Astrocyte (in vitro differentiated cells and primary cell): ENCODE measurements at regions not wholly inside any gene's neighbourhood (a gene's known extent, or its start where the extent isn't known, plus 50 kb on each side); places are given as distances from the start of the nearest gene placed in this dataset.

Source experiments
- DNase-seq: peaks from one replicate; pipeline ENCODE4 v3.0.0-alpha.2; 2010; ENCODE audit warnings: low read depth
- FAIRE-seq: peaks from 2 replicates; lab custom pipeline; 2011; peaks lifted over from hg19 to GRCh38; lab: Jason Lieb, UNC
- H2AFZ ChIP-seq: 2 replicates; pipeline ENCODE4 v1.6.0; 2012; ENCODE audit warnings: low read depth, low read length, inconsistent platforms
- H3K27ac ChIP-seq: 2 replicates; pipeline ENCODE4 v1.5.1; 2011; ENCODE audit warnings: low read depth, low read length, inconsistent platforms
- H3K27me3 ChIP-seq: 2 replicates; pipeline ENCODE4 v1.6.0; 2011; ENCODE audit warnings: low read length, inconsistent platforms; ENCODE audit not compliant: insufficient read depth
- H3K36me3 ChIP-seq: 2 replicates; pipeline ENCODE4 v1.5.1; 2011; ENCODE audit warnings: low read length, inconsistent platforms; ENCODE audit not compliant: insufficient read depth
- H3K4me1 ChIP-seq: 2 replicates; pipeline ENCODE4 v1.5.1; 2011; ENCODE audit warnings: low read length, inconsistent platforms; ENCODE audit not compliant: insufficient read depth
- H3K4me2 ChIP-seq: 2 replicates; pipeline ENCODE4 v1.6.0; 2012; ENCODE audit warnings: low read length, inconsistent platforms
- H3K4me3 ChIP-seq: 2 replicates; pipeline ENCODE4 v1.5.1; 2011; ENCODE audit warnings: low read depth, mild to moderate bottlenecking, low read length, inconsistent platforms; ENCODE audit not compliant: insufficient read depth
- H3K79me2 ChIP-seq: 2 replicates; pipeline ENCODE4 v1.6.0; 2012; ENCODE audit warnings: mild to moderate bottlenecking, low read length, inconsistent platforms; ENCODE audit not compliant: insufficient read depth
- H3K9ac ChIP-seq: 2 replicates; pipeline ENCODE4 v1.6.0; 2012; ENCODE audit warnings: mild to moderate bottlenecking, low read length, inconsistent platforms
- H3K9me3 ChIP-seq: 2 replicates; pipeline ENCODE4 v1.5.1; 2012; ENCODE audit warnings: low read depth, mild to moderate bottlenecking, low read length, inconsistent platforms; ENCODE audit not compliant: insufficient read depth
- H4K20me1 ChIP-seq: 2 replicates; pipeline ENCODE4 v1.6.0; 2012; ENCODE audit warnings: low read length, inconsistent platforms; ENCODE audit not compliant: insufficient read depth
- H3K27ac Mint-ChIP-seq: one replicate; pipeline ENCODE4 v1.8.0; 2021; ENCODE audit warnings: mild to moderate bottlenecking, mixed read lengths; ENCODE audit not compliant: unreplicated experiment
- H3K27me3 Mint-ChIP-seq: one replicate; pipeline ENCODE4 v1.8.0; 2021; ENCODE audit warnings: low read depth, mixed read lengths; ENCODE audit not compliant: unreplicated experiment
- H3K36me3 Mint-ChIP-seq: one replicate; pipeline ENCODE4 v1.8.0; 2021; ENCODE audit warnings: low read depth, mixed read lengths; ENCODE audit not compliant: unreplicated experiment
- H3K4me1 Mint-ChIP-seq: one replicate; pipeline ENCODE4 v1.8.0; 2021; ENCODE audit warnings: low read depth, mixed read lengths; ENCODE audit not compliant: unreplicated experiment
- H3K4me3 Mint-ChIP-seq: one replicate; pipeline ENCODE4 v1.8.0; 2021; ENCODE audit warnings: mild to moderate bottlenecking, moderate library complexity, mixed read lengths; ENCODE audit not compliant: unreplicated experiment
- H3K9me3 Mint-ChIP-seq: one replicate; pipeline ENCODE4 v1.8.0; 2021; ENCODE audit warnings: mild to moderate bottlenecking, mixed read lengths; ENCODE audit not compliant: unreplicated experiment
- CTCF ChIP-seq: IDR thresholded peaks from 2 replicates; pipeline ENCODE4 v1.5.1; 2011; ENCODE audit warnings: low read depth, mild to moderate bottlenecking, inconsistent platforms, low read length, moderate library complexity; ENCODE audit not compliant: insufficient read depth
- EZH2 ChIP-seq: IDR thresholded peaks from 2 replicates; pipeline ENCODE4 v1.6.1; 2012; ENCODE audit warnings: mild to moderate bottlenecking, low read length, inconsistent platforms; ENCODE audit not compliant: insufficient read depth

- Mint-ChIP-seq H3K4me1 (no peaks in the 10 kb centered on the region), H3K36me3 (no peaks in the 10 kb centered on the region), H3K27me3 (no peaks in the 10 kb centered on the region), H3K27ac (no peak overlapping the region), H3K4me3 (no peak overlapping the region), H3K9me3 (no peaks in the 10 kb centered on the region)
- Histone ChIP-seq H3K36me3 (no peaks in the 10 kb centered on the region), H3K27me3 (no peaks in the 10 kb centered on the region), H3K9ac (no peak overlapping the region), H3K4me1 (no peaks in the 10 kb centered on the region), H3K79me2 (no peaks in the 10 kb centered on the region), H3K4me2 (no peak overlapping the region), H3K27ac (no peak overlapping the region), H3K4me3 (no peak overlapping the region), H2AFZ (no peak overlapping the region), H4K20me1 (no peaks in the 10 kb centered on the region), H3K9me3 (no peaks in the 10 kb centered on the region)
- DNase-seq (no peak), FAIRE-seq (no peak)
- TF ChIP-seq EZH2 (no peak), CTCF (no peak)
Observed at GRCh38 chr11:90908074-90908473, 685.2 kb upstream of the CHORDC1 start.

GRCh38 chr11:90895850-90896249 is 673.0 kb upstream of the CHORDC1 start:
- no peaks in the 10 kb centered on the region for H3K4me1 ChIP-seq
- Mint-ChIP-seq H3K9me3 (peaks cover 3% of the 10 kb centered on the region), H3K27ac (no peak overlapping the region), H3K4me3 (no peak overlapping the region), H3K4me1 (no peaks in the 10 kb centered on the region), H3K27me3 (no peaks in the 10 kb centered on the region), H3K36me3 (no peaks in the 10 kb centered on the region)
- H3K27ac ChIP-seq, result no peak overlapping the region
- no peaks in the 10 kb centered on the region for H3K36me3 ChIP-seq
- H4K20me1 ChIP-seq, result no peaks in the 10 kb centered on the region
- no peak overlapping the region for H3K9ac ChIP-seq
- no peak for FAIRE-seq
- H3K9me3 ChIP-seq, result no peaks in the 10 kb centered on the region
- H3K4me3 ChIP-seq, result no peak overlapping the region
- H3K27me3 ChIP-seq, result no peaks in the 10 kb centered on the region
- H3K79me2 ChIP-seq, result no peaks in the 10 kb centered on the region
- H2AFZ ChIP-seq, result no peak overlapping the region
- TF ChIP-seq EZH2 (no peak), CTCF (no peak)
- no peak for DNase-seq
- H3K4me2 ChIP-seq, result no peak overlapping the region

- no peak overlapping the region for H3K4me3 Mint-ChIP-seq
- H3K36me3 Mint-ChIP-seq, result no peaks in the 10 kb centered on the region
- no peaks in the 10 kb centered on the region for H3K4me1 Mint-ChIP-seq
- DNase-seq, result no peak
- Histone ChIP-seq H3K27me3 (no peaks in the 10 kb centered on the region), H3K36me3 (no peaks in the 10 kb centered on the region), H2AFZ (no peak overlapping the region), H3K9ac (no peak overlapping the region), H3K79me2 (no peaks in the 10 kb centered on the region), H3K9me3 (no peaks in the 10 kb centered on the region), H3K4me3 (no peak overlapping the region), H3K4me1 (no peaks in the 10 kb centered on the region), H3K27ac (no peak overlapping the region), H4K20me1 (no peaks in the 10 kb centered on the region), H3K4me2 (no peak overlapping the region)
- no peaks in the 10 kb centered on the region for H3K27me3 Mint-ChIP-seq
- no peak overlapping the region for H3K27ac Mint-ChIP-seq
- no peak for FAIRE-seq
- TF ChIP-seq EZH2 (no peak), CTCF (no peak)
- peaks cover 3% of the 10 kb centered on the region for H3K9me3 Mint-ChIP-seq
Observed at GRCh38 chr11:90890347-90890746, 667.5 kb upstream of the CHORDC1 start.
